SU-DHL-6 (cell line): ENCODE measurements at regions not wholly inside any gene's neighbourhood (a gene's known extent, or its start where the extent isn't known, plus 50 kb on each side); places are given as distances from the start of the nearest gene placed in this dataset.

ENCODE experiments used
- CTCF ChIP-seq: fragments of 200-600 bp; sonication (generic); IDR thresholded peaks from one replicate; pipeline ENCODE4 v1.5.1; 2017; ENCODE audit warnings: antibody characterized with exemption, mild to moderate bottlenecking, low read length, moderate library complexity; ENCODE audit not compliant: insufficient read depth, poor library complexity, severe bottlenecking
- EZH2phosphoT487 ChIP-seq: fragments of 200-600 bp; sonication (generic), shearing (Covaris generic); conservative IDR thresholded peaks from 2 replicates; pipeline ENCODE4 v1.6.1; 2018; ENCODE audit warnings: mild to moderate bottlenecking, antibody characterized with exemption, low read length, moderate library complexity, mixed read lengths

GRCh38 chr5:126235628-126236027 lies 187.6 kb upstream of the GRAMD2B start:
- TF ChIP-seq CTCF (no peak), EZH2phosphoT487 (no peak)
